Kidney epithelial cell (primary cell): ENCODE measurements at regions not wholly inside any gene's neighbourhood (a gene's known extent, or its start where the extent isn't known, plus 50 kb on each side); places are given as distances from the start of the nearest gene placed in this dataset.
A peak's percentile ranks its signal among the peaks of the same experiment; 100 is the strongest.

Experiments
- DNase-seq: peaks from one replicate; pipeline ENCODE4 v3.0.0-alpha.2; 2010; ENCODE audit warnings: low read depth
- H3K27me3 ChIP-seq: 2 replicates; pipeline ENCODE4 v1.6.0; 2011; ENCODE audit warnings: low read length; ENCODE audit not compliant: control insufficient read depth, insufficient read depth
- H3K36me3 ChIP-seq: 2 replicates; pipeline ENCODE4 v1.5.1; 2011; ENCODE audit warnings: low read length; ENCODE audit not compliant: control insufficient read depth, insufficient read depth
- H3K4me3 ChIP-seq: 2 replicates; pipeline ENCODE4 v1.5.1; 2011; ENCODE audit warnings: low read depth, mild to moderate bottlenecking, control low read depth, low read length
- TF ChIP-seq, protein P1 (sequence below): IDR thresholded peaks from 2 replicates; pipeline ENCODE4 v1.5.1; 2011; ENCODE audit warnings: mild to moderate bottlenecking, moderate library complexity, low read length, control low read depth, inconsistent platforms; ENCODE audit not compliant: insufficient read depth, poor library complexity, severe bottlenecking

DNA sequence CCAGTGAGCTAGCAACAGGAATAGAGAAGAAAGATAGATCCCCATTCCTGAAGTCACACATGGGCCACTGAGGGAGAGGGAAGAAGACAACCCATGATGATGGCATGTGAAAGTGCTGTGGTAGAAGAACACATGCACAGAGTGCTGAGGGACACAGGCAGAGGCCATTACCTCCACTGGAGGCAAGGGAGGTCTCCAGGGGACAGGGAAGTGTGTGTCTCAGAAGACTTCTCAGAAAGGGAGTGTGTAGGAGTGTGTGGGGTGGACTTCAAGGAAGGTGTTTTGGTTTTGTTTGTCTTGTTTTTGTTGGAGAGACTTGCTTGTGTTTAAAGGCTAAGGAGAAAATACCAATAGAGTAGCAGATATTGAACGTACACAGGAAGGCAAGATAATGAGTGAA is 77.0 kb upstream of the SMARCA2 start:
- Histone ChIP-seq H3K4me3 (no peak overlapping the region), H3K36me3 (no peaks in the 10 kb centered on the region), H3K27me3 (no peaks in the 10 kb centered on the region)
- no peak for DNase-seq
- TF ChIP-seq, protein P1, sequence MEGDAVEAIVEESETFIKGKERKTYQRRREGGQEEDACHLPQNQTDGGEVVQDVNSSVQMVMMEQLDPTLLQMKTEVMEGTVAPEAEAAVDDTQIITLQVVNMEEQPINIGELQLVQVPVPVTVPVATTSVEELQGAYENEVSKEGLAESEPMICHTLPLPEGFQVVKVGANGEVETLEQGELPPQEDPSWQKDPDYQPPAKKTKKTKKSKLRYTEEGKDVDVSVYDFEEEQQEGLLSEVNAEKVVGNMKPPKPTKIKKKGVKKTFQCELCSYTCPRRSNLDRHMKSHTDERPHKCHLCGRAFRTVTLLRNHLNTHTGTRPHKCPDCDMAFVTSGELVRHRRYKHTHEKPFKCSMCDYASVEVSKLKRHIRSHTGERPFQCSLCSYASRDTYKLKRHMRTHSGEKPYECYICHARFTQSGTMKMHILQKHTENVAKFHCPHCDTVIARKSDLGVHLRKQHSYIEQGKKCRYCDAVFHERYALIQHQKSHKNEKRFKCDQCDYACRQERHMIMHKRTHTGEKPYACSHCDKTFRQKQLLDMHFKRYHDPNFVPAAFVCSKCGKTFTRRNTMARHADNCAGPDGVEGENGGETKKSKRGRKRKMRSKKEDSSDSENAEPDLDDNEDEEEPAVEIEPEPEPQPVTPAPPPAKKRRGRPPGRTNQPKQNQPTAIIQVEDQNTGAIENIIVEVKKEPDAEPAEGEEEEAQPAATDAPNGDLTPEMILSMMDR, result no peak

DNA sequence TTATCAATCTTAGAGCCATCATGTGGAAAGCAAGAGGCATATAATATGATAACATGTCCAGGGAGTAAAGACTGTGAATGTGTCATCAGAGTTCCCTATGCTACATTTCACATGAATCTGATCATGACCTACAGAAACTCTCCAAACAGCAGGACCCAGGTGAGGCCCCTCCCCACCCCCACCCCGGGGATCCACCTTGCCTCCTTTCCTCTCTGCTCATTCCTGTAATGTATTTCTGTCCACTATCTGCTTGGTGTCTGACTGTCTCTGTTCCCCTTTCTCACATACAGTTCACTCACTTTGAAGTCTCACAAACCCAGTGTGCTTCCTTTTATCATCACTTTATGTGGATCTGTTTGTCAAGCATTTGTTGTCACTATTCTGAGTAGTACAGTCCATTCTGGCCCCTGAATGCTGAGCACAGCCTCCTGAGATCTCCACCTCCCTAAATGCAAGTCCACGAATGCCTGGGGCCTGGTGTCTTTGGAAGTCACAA is 76.4 kb upstream of the SMARCA2 start:
- H3K27me3 ChIP-seq, result no peaks in the 10 kb centered on the region

DNA sequence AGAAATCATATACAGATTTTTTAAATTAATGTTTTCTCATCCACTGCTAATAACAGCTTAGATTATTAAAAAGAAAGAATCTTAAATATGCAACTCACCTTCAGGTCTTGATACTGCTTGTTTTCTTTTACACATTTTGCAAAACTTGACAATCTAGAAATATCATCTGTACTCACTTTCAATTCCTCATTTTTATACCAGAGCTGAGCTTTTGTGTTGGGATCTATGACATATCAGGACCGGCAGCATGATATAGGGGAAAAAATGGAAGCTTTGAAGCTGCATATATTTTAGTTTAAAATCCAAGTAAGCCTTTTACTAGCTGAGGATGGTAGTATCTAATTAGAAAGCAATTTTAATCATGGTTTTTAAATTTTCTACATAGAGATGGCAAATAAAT is 75.7 kb upstream of the SMARCA2 start:
- no peak for DNase-seq
- H3K4me3 ChIP-seq, result no peak overlapping the region
- no peaks in the 10 kb centered on the region for H3K36me3 ChIP-seq
- TF ChIP-seq, protein P1, result no peak
- H3K27me3 ChIP-seq, result no peaks in the 10 kb centered on the region

More for the DNA sequence above, 76.4 kb upstream of the SMARCA2 start:
- no peaks in the 10 kb centered on the region for H3K36me3 ChIP-seq
- no peak for DNase-seq
- TF ChIP-seq, protein P1, result no peak
- H3K4me3 ChIP-seq, result no peak overlapping the region

DNA sequence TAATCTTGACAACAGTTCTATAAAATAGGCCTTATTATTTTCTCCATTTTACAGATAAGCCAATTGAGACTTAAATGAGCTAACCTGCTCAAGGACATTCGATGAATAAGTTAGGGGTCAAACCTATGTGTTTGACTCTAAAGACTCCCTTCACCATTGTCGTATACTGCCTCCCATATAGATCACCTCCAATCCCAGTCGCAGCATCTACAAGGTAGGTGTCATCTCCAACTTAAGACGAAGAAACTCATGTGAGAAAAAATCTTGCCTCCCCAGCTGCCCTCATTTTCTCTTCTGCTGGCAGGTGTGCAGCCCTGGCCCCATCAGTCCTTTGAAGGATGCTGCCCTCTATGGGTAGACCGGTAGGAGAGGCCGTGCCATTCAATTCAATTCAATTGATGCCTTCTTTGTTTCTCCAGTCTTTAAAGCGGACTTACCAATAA is 75.2 kb upstream of the SMARCA2 start:
- Histone ChIP-seq H3K27me3 (no peaks in the 10 kb centered on the region), H3K4me3 (no peak overlapping the region), H3K36me3 (no peaks in the 10 kb centered on the region)
- TF ChIP-seq, protein P1, result peak; percentile 80
- no peak for DNase-seq

- DNase-seq, result no peak
- Histone ChIP-seq H3K27me3 (no peaks in the 10 kb centered on the region), H3K36me3 (no peaks in the 10 kb centered on the region), H3K4me3 (no peak overlapping the region)
- TF ChIP-seq, protein P1, result peak; percentile 33
Observed at GRCh38 chr9:1941989-1942388, 73.2 kb upstream of the SMARCA2 start.
